Fibroblast of lung (primary cell): ENCODE measurements at regions not wholly inside any gene's neighbourhood (a gene's known extent, or its start where the extent isn't known, plus 50 kb on each side); places are given as distances from the start of the nearest gene placed in this dataset.

Source experiments
- DNase-seq, 2 donors: peaks; one replicate each; pipeline versions ENCODE4 v3.0.0 to v3.0.0-alpha.2; 2010; ENCODE audit warnings: low read depth in 2 of 2
- H2AFZ ChIP-seq: 2 replicates; pipeline ENCODE4 v1.5.1; 2012; ENCODE audit warnings: low read length, control low read depth, inconsistent platforms
- H3K27ac ChIP-seq: 2 replicates; pipeline ENCODE4 v1.5.1; 2011; ENCODE audit warnings: low read length, control low read depth; ENCODE audit not compliant: insufficient read depth
- H3K27me3 ChIP-seq: 2 replicates; pipeline ENCODE4 v1.5.1; 2011; ENCODE audit warnings: mild to moderate bottlenecking, low read length; ENCODE audit not compliant: control insufficient read depth, insufficient read depth
- H3K36me3 ChIP-seq: 2 replicates; pipeline ENCODE4 v1.5.1; 2011; ENCODE audit warnings: low read length; ENCODE audit not compliant: control insufficient read depth, insufficient read depth
- H3K4me1 ChIP-seq: 2 replicates; pipeline ENCODE4 v1.5.1; 2011; ENCODE audit warnings: low read length; ENCODE audit not compliant: control insufficient read depth, insufficient read depth; ENCODE audit errors: extremely low read depth
- H3K4me2 ChIP-seq: 2 replicates; pipeline ENCODE4 v1.5.1; 2011; ENCODE audit warnings: low read length, control low read depth; ENCODE audit not compliant: insufficient read depth; ENCODE audit errors: extremely low read depth
- H3K4me3 ChIP-seq, 4 experiments: fragments of 200-600 bp in 1 of 4; sonication (generic) in 1 of 4; replicated peaks in 1 of 4; 2 replicates each; pipeline ENCODE4 v1.5.1; 2011 to 2016; ENCODE audit warnings: low read length in 4 of 4, low read depth in 3 of 4, mild to moderate bottlenecking in 3 of 4, control low read depth in 2 of 4, inconsistent platforms in 1 of 4, mixed read lengths in 1 of 4; ENCODE audit not compliant: insufficient read depth in 1 of 4; ENCODE audit errors: control extremely low read depth in 1 of 4
- H3K79me2 ChIP-seq: 2 replicates; pipeline ENCODE4 v1.5.1; 2012; ENCODE audit warnings: mild to moderate bottlenecking, low read length, inconsistent platforms; ENCODE audit not compliant: control insufficient read depth, insufficient read depth
- H3K9ac ChIP-seq: 2 replicates; pipeline ENCODE4 v1.5.1; 2011; ENCODE audit warnings: mild to moderate bottlenecking, low read length, control low read depth; ENCODE audit not compliant: insufficient read depth
- H3K9me3 ChIP-seq: 2 replicates; pipeline ENCODE4 v1.5.1; 2012; ENCODE audit warnings: low read depth, low read length; ENCODE audit not compliant: control insufficient read depth, insufficient read depth
- H4K20me1 ChIP-seq: 2 replicates; pipeline ENCODE4 v1.5.1; 2011; ENCODE audit warnings: low read length; ENCODE audit not compliant: control insufficient read depth, insufficient read depth; ENCODE audit errors: extremely low read depth
- EZH2 ChIP-seq: IDR thresholded peaks from 2 replicates; pipeline ENCODE4 v1.5.1; 2012; ENCODE audit warnings: low read length, control low read depth, mild to moderate bottlenecking; ENCODE audit errors: missing control alignments
- TF ChIP-seq, protein P1 (sequence below), 2 donors: IDR thresholded peaks in 1 of 2; conservative IDR thresholded peaks in 1 of 2; 1 replicate in 1 of 2; 2 replicates in 1 of 2; pipeline ENCODE4 v1.5.1; 2011 to 2012; ENCODE audit warnings: low read length in 2 of 2, control low read depth in 1 of 2, inconsistent platforms in 1 of 2, low read depth in 1 of 2, mild to moderate bottlenecking in 1 of 2

DNA sequence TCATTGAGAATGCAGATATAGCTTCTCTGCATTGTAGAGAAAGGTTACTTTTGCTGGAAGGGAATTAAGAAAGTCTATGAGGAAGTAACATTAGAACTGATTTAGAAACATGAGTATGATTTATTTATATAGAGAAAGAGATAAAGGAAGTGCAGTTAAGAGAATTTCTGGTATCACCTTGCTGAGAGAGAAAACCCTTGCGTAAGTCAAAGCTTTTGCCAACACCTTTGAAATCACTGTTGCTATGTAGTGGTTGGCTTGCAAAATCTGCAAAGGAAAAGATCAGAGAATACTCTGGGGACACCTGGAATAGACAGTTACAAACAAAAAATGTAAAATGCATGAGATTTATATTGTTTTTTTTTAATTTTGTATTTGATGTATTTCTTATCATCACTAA lies 137.3 kb upstream of the RXFP1 start:
- Histone ChIP-seq H4K20me1 (no peaks in the 10 kb centered on the region), H3K4me2 (no peak overlapping the region), H3K27ac (no peak overlapping the region), H3K4me1 (no peaks in the 10 kb centered on the region), H2AFZ (no peak overlapping the region), H3K27me3 (no peaks in the 10 kb centered on the region), H3K9me3 (no peaks in the 10 kb centered on the region), H3K4me3 (no peak overlapping the region), H3K79me2 (no peaks in the 10 kb centered on the region), H3K36me3 (no peaks in the 10 kb centered on the region), H3K9ac (no peak overlapping the region)
- no peak for DNase-seq
- TF ChIP-seq EZH2: no peak
- TF ChIP-seq, protein P1, sequence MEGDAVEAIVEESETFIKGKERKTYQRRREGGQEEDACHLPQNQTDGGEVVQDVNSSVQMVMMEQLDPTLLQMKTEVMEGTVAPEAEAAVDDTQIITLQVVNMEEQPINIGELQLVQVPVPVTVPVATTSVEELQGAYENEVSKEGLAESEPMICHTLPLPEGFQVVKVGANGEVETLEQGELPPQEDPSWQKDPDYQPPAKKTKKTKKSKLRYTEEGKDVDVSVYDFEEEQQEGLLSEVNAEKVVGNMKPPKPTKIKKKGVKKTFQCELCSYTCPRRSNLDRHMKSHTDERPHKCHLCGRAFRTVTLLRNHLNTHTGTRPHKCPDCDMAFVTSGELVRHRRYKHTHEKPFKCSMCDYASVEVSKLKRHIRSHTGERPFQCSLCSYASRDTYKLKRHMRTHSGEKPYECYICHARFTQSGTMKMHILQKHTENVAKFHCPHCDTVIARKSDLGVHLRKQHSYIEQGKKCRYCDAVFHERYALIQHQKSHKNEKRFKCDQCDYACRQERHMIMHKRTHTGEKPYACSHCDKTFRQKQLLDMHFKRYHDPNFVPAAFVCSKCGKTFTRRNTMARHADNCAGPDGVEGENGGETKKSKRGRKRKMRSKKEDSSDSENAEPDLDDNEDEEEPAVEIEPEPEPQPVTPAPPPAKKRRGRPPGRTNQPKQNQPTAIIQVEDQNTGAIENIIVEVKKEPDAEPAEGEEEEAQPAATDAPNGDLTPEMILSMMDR (conservative IDR thresholded peaks at IDR 0.05 in 1 of 2, IDR thresholded peaks at IDR 0.05 in 1 of 2; ENCODE audit: low read depth in 1 of 2, low read length in 2 of 2): no peak

- Histone ChIP-seq H3K9me3 (no peaks in the 10 kb centered on the region), H3K36me3 (no peaks in the 10 kb centered on the region), H3K4me3 (no peak overlapping the region), H3K27ac (no peak overlapping the region), H3K27me3 (no peaks in the 10 kb centered on the region), H3K79me2 (no peaks in the 10 kb centered on the region), H3K4me1 (no peaks in the 10 kb centered on the region), H3K9ac (no peak overlapping the region), H3K4me2 (no peak overlapping the region), H4K20me1 (no peaks in the 10 kb centered on the region), H2AFZ (no peak overlapping the region)
- DNase-seq: no peak
- no peak for TF ChIP-seq EZH2
- TF ChIP-seq, protein P1 (conservative IDR thresholded peaks at IDR 0.05 in 1 of 2, IDR thresholded peaks at IDR 0.05 in 1 of 2; ENCODE audit: low read depth in 1 of 2, low read length in 2 of 2): no peak
Observed at GRCh38 chr4:158395343-158395742, 126.3 kb upstream of the RXFP1 start.

- Histone ChIP-seq H3K4me3 (no peak overlapping the region), H2AFZ (no peak overlapping the region), H3K9me3 (no peaks in the 10 kb centered on the region), H3K9ac (no peak overlapping the region), H3K27me3 (no peaks in the 10 kb centered on the region), H3K79me2 (no peaks in the 10 kb centered on the region), H3K36me3 (no peaks in the 10 kb centered on the region), H3K27ac (no peak overlapping the region), H3K4me1 (no peaks in the 10 kb centered on the region), H4K20me1 (no peaks in the 10 kb centered on the region), H3K4me2 (no peak overlapping the region)
- no peak for DNase-seq
- TF ChIP-seq EZH2: no peak
- TF ChIP-seq, protein P1 (conservative IDR thresholded peaks at IDR 0.05 in 1 of 2, IDR thresholded peaks at IDR 0.05 in 1 of 2; ENCODE audit: low read depth in 1 of 2, low read length in 2 of 2): no peak
Observed at GRCh38 chr4:158395889-158396288, 125.8 kb upstream of the RXFP1 start.
